Hepatocyte (in vitro differentiated cells): ENCODE measurements at regions not wholly inside any gene's neighbourhood (a gene's known extent, or its start where the extent isn't known, plus 50 kb on each side); places are given as distances from the start of the nearest gene placed in this dataset.

Experiments used
- CTCF ChIP-seq: fragments of 200-600 bp; sonication (generic); IDR thresholded peaks from 2 replicates; pipeline ENCODE4 v1.5.1; 2016; ENCODE audit warnings: antibody characterized with exemption, mild to moderate bottlenecking; ENCODE audit not compliant: poor library complexity
- EZH2 ChIP-seq: fragments of 200-600 bp; sonication (generic); IDR thresholded peaks from 2 replicates; pipeline ENCODE4 v1.6.1; 2016; ENCODE audit warnings: antibody characterized with exemption, mild to moderate bottlenecking, borderline replicate concordance

GRCh38 chr3:147471741-147472140 lies 62.6 kb downstream of the ZIC1 start:
- TF ChIP-seq CTCF (no peak), EZH2 (no peak)
